Left lung (tissue), 4 donors: ENCODE measurements at regions not wholly inside any gene's neighbourhood (a gene's known extent, or its start where the extent isn't known, plus 50 kb on each side); places are given as distances from the start of the nearest gene placed in this dataset.

Source experiments
- ATAC-seq: fragments of 200-7000 bp; cut with Tn5 transposase; one replicate; pipeline ENCODE4 v1.9.1; 2020; ENCODE audit warnings: moderate library complexity
- DNase-seq, 4 donors: peaks; one replicate each; pipeline ENCODE4 v3.0.0-alpha.2; 2013 to 2020
- H3K27ac ChIP-seq, 2 donors: fragments of 200-600 bp; sonication (generic) in 1 of 2; one replicate each; pipeline versions ENCODE4 v1.5.0 to v1.8.0; 2020 to 2021
- H3K27me3 ChIP-seq, 2 donors: fragments of 200-600 bp; sonication (generic) in 1 of 2; one replicate each; pipeline versions ENCODE4 v1.5.0 to v1.8.0; 2020 to 2021
- H3K36me3 ChIP-seq, 2 donors: fragments of 200-600 bp; sonication (generic) in 1 of 2; one replicate each; pipeline versions ENCODE4 v1.5.0 to v1.8.0; 2020 to 2021
- H3K4me1 ChIP-seq, 2 donors: fragments of 200-600 bp; one replicate each; pipeline ENCODE4 v1.8.0; 2021
- H3K4me3 ChIP-seq, 2 donors: fragments of 200-600 bp; sonication (generic) in 1 of 2; one replicate each; pipeline versions ENCODE4 v1.5.0 to v1.8.0; 2020 to 2021; ENCODE audit warnings: mild to moderate bottlenecking in 1 of 2
- H3K9me3 ChIP-seq, 2 donors: fragments of 200-600 bp; sonication (generic) in 1 of 2; one replicate each; pipeline versions ENCODE4 v1.5.0 to v1.8.0; 2020 to 2021
- CTCF ChIP-seq, 2 donors: fragments of 200-600 bp; sonication (generic) in 1 of 2; IDR thresholded peaks; one replicate each; pipeline versions ENCODE4 v1.5.0 to v1.8.0; 2021; ENCODE audit warnings: antibody characterized with exemption in 2 of 2
- intact Hi-C, 2 donors: fragments of 100-400 bp; cut with DNase I; formaldehyde crosslinking; loops; one replicate each; pipeline versions ENCODE4 v1.11.2 to v1.14.2; 2022
- donor health status: DM: no; HTN: yes; CAD: no.
- donor health status: DM: no; HTN: no; CAD: no.

- H3K36me3 ChIP-seq, result no peaks in the 10 kb centered on the region
- DNase-seq, result peak in 2 of 4 donors; percentile 40 to 58
- intact Hi-C loops, result no loop called here
- no peaks in the 10 kb centered on the region for H3K9me3 ChIP-seq
- peak; percentile 45 to 52 for TF ChIP-seq CTCF (IDR thresholded peaks at IDR 0.05)
- no peak overlapping the region for H3K27ac ChIP-seq
- H3K4me3 ChIP-seq, result no peak overlapping the region
- ATAC-seq, result peak; percentile 59
- no peaks in the 10 kb centered on the region for H3K4me1 ChIP-seq
- H3K27me3 ChIP-seq, result no peaks in the 10 kb centered on the region
Observed at GRCh38 chr11:23021287-23021863, 161.1 kb upstream of the CCDC179 start.

DNA sequence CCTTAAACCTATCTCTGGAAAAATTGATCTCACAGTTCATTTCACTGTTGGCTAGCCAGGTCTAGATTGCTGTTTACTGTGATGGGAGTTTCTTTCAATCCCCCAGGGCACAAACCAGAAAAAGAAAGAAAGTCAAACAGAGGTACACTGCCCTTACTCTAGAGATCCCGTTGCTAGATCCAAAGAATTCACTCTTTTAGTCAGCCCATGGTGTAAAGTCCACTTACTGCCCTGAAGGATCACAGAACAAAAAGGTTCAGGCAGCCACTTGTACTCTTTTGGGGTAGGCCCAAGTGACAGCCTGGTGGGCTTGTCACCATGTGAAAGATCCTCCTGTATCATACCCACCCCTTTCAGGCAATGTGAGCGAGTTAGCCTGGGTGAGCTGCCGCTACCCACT is 162.6 kb upstream of the CCDC179 start:
- DNase-seq (no peak), ATAC-seq (no peak)
- no peak for TF ChIP-seq CTCF (IDR thresholded peaks at IDR 0.05)
- Histone ChIP-seq H3K36me3 (no peaks in the 10 kb centered on the region), H3K27ac (no peak overlapping the region), H3K27me3 (no peaks in the 10 kb centered on the region), H3K4me3 (no peak overlapping the region), H3K9me3 (no peaks in the 10 kb centered on the region), H3K4me1 (no peaks in the 10 kb centered on the region)
- intact Hi-C loops, result no loop called here

DNA sequence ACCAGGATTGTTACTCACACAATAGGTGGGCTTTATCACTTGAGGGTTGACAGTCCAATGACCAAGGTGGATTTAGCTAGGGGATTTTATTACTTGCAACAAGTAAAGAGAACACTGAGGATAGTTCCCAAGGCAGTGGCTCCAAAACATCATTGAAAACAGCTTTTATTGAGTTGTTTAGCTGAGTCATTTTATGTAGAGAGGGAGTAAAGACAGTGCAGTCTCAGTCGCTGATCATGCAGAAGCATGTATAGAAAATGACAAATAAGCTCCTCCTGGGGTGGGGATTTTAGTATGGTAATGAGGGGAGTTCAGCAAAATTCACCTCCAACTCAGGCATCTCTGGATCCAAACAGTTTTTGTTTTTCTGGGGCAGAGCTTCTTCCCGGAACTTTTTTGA is 163.0 kb upstream of the CCDC179 start:
- no peak for TF ChIP-seq CTCF (IDR thresholded peaks at IDR 0.05)
- Histone ChIP-seq H3K4me1 (no peaks in the 10 kb centered on the region), H3K36me3 (no peaks in the 10 kb centered on the region), H3K4me3 (no peak overlapping the region), H3K27ac (no peak overlapping the region), H3K9me3 (no peaks in the 10 kb centered on the region), H3K27me3 (no peaks in the 10 kb centered on the region)
- DNase-seq (no peak), ATAC-seq (no peak)
- intact Hi-C loops, result no loop called here

GRCh38 chr11:23041001-23041503 is 180.8 kb upstream of the CCDC179 start:
- no peak overlapping the region for H3K4me3 ChIP-seq
- no peak for TF ChIP-seq CTCF (IDR thresholded peaks at IDR 0.05)
- no peak for ATAC-seq
- H3K27ac ChIP-seq, result no peak overlapping the region
- DNase-seq, result no peak
- no peaks in the 10 kb centered on the region for H3K4me1 ChIP-seq
- H3K9me3 ChIP-seq, result no peaks in the 10 kb centered on the region
- no peaks in the 10 kb centered on the region for H3K27me3 ChIP-seq
- intact Hi-C loops, result no loop called here
- no peaks in the 10 kb centered on the region for H3K36me3 ChIP-seq

DNA sequence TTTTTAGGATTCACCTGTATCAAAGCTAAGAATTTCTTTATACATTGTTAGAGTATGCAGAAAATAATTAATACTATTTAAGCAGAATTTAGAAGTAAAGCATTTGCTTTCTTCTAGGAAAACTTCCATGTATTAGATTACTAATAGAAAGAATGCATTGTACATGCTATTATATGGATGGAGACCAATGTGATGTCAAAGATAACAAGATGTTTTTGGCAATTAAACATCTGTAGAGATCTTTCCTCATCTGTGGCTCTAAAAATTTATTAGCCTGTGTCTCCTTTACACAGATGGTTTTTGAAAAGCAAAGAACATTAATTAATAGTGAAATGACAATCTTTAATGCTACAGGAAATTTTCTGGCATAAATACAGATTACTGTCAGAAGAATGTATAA is 198.4 kb upstream of the CCDC179 start:
- H3K36me3 ChIP-seq, result no peaks in the 10 kb centered on the region
- H3K27ac ChIP-seq, result no peak overlapping the region
- no peaks in the 10 kb centered on the region for H3K9me3 ChIP-seq
- H3K4me1 ChIP-seq, result no peaks in the 10 kb centered on the region
- ATAC-seq, result no peak
- no peaks in the 10 kb centered on the region for H3K27me3 ChIP-seq
- peak in 1 of 4 donors; percentile 14 for DNase-seq
- H3K4me3 ChIP-seq, result no peak overlapping the region
- intact Hi-C loops, result no loop called here
- TF ChIP-seq CTCF (IDR thresholded peaks at IDR 0.05), result no peak
